Stimulated activated CD4-positive, alpha-beta T cell treated with anti-CD3 and anti-CD28 coated beads, Interleukin-4, amount 100 ng/mL, for 4 hours (primary cell): ENCODE measurements at regions not wholly inside any gene's neighbourhood (a gene's known extent, or its start where the extent isn't known, plus 50 kb on each side); places are given as distances from the start of the nearest gene placed in this dataset.
A peak's percentile ranks its signal among the peaks of the same experiment; 100 is the strongest.

Experiments
- DNase-seq, 2 experiments: peaks; one replicate each; pipeline ENCODE4 v3.0.0-alpha.2; 2020

GRCh38 chr9:35540315-35540714 lies 50.4 kb downstream of the RUSC2 start:
- DNase-seq: no peak

DNA sequence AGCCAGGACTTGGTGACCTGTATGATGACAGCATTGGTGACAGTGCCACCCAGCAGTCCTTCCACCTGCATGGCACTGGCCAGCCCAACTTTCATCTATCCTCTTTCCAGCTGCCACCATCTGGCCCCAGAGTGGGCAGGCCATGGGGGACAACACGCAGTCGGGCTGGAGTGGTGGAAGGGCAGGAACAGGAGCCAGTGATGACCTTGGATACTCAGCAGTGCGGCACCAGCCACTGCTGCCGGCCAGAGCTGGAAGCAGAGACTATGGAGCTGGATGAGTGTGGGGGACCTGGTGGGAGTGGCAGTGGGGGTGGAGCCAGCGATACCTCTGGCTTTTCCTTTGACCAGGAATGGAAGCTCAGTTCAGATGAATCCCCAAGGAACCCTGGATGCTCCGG lies 56.9 kb downstream of the RUSC2 start:
- no peak for DNase-seq

GRCh38 chr9:35547889-35548418 lies 57.1 kb upstream of the TESK1 start:
- no peak for DNase-seq

DNA sequence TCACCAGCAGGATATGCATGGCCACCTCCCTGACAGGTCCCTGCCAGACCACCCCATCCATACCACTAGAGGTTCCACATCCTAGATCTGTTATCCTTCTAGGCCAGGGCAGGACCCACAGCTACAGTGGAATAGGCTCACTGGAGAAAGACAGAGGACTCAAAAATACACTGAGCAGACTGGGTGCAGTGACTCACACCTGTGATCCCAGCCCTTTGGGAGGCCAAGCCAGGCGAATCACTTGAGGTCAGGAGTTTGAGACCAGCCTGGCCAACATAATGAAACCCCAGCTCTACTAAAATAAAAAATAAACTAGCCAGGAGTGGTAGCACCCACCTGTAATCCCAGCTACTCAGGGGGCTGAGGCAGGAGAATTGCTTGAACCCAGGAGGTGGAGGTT lies 56.5 kb upstream of the TESK1 start:
- no peak for DNase-seq

DNA sequence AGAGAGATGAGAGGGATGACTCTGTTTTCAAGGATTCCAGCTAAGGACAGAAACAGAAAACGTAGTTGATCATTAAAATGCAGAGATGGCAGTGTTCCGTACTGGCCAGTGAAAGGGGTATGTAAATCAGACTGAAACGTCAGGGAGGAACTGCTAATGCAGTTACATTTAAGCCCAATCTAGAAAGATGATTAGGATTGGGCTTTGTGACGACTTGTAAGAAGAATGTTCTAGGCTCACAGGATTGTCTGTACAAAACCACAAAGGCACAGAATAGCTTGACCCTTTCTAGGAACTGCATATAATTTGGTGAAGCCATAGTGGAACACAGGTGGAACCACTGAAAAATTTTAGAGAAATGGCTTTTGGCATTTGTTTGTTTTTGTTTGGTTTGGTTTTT lies 55.6 kb upstream of the TESK1 start:
- DNase-seq: no peak

DNA sequence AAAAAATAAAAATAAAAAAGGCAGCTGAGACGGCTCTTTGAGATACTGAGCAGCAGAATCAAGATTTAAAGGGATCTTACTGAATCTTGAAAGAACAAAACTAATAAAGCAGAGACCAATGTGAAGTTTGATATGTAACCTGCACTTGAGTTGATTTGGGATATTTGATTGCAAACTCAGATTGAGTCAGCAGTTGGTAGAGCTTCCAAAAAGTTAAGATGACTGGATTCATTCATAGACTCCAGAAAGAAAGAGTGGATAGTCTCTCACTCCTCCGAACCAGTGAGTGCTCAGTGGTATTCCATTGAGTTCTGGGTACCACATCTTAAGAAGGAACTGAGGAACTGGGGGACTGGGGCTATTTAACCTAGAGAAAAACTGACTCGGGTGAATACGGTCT lies 52.7 kb upstream of the TESK1 start:
- no peak for DNase-seq

GRCh38 chr9:35552837-35553236 lies 52.2 kb upstream of the TESK1 start:
- no peak for DNase-seq

DNA sequence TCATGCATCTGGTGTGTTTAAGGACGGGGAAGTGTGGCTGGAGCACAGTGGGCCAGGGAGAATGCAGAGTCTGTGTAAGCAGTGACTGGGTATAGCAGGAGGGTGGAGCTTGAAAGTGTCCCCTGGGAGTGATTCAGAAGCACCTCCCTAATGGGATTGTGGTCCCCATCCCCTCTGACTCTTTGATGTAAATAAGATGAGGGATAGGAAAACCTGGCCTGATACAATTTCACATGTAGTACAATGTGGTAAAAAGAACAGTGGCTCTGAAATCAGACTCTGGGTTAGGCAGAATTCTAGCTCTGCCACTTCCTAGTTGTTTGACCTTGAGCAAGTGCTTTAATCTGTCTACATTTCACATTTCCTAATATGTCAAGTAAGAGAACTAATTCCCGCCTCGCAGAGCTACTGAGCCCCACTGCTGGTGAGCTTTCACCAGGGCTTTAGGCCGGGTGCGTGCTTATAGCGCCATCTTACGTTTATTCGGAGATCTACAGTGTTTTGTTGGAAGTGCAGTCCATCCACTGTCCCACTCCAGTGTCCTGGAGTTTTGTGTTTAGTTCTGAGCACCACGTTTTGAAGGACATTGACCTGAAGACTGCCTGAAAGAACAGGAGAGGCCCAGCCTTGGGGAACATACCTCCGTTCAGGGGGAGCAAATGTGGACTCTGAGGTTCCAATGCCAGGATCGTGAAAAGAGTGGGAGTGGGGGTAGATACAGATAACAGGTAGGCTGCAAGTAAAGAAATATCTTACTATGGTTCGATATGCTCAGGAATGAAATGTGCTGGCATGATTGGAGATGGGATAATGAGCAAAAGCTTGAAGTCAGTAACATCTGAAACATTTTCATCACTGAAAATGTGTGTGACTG lies 51.2 kb upstream of the TESK1 start:
- DNase-seq: peak; percentile 6 to 8

DNA sequence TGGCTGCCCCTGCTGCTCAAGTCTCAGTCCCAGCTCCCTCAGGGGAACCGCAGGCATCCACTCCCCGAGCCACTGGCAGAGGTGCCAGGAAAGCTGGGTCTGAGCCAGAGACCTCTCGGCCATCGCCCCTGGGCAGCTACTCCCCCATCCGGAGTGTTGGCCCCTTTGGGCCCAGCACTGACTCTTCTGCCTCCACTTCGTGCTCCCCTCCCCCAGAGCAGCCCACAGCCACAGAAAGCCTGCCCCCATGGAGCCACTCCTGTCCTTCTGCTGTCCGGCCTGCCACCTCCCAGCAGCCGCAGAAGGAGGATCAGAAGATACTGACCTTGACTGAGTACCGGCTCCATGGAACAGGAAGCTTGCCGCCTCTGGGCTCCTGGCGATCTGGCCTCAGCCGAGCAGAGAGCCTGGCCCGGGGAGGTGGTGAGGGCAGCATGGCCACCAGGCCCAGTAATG lies 49.8 kb upstream of the TESK1 start:
- DNase-seq: no peak
